Middle frontal gyrus (tissue), 1 donor: ENCODE measurements at regions not wholly inside any gene's neighbourhood (a gene's known extent, or its start where the extent isn't known, plus 50 kb on each side); places are given as distances from the start of the nearest gene placed in this dataset.
"Not testable (repeated sequence)": the region's sequence is repeated elsewhere in the genome, so short reads cannot be mapped to it uniquely, and the experiment has no call there.

Experiments used
- DNase-seq: peaks from one replicate; pipeline ENCODE4 v3.0.0-alpha.2; 2015; ENCODE audit warnings: low spot score; ENCODE audit errors: extremely low spot score

- DNase-seq: no peak
Measured at GRCh38 chr2:217597145-217597544, 405.6 kb downstream of the TNS1 start.

DNA sequence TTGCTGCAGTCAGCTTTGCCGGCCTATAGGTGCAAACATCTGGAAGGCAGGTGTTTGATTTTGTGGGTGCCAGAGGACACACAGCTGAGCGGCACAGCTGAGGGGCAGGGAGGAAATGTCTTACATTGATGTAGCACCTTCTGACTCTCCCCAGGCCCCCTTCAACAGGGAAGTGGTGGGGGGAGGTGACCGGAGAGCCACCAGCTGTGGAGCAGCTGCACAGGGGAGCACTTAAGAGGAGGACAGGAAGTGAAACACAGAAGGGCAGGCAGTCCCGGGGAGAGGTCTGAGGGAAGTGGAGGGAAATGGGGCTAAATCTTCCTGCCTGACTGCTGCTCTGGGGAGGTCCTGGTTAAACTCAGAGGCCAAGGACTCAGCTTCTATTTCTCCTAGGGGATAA is 409.1 kb downstream of the TNS1 start:
- no peak for DNase-seq

DNA sequence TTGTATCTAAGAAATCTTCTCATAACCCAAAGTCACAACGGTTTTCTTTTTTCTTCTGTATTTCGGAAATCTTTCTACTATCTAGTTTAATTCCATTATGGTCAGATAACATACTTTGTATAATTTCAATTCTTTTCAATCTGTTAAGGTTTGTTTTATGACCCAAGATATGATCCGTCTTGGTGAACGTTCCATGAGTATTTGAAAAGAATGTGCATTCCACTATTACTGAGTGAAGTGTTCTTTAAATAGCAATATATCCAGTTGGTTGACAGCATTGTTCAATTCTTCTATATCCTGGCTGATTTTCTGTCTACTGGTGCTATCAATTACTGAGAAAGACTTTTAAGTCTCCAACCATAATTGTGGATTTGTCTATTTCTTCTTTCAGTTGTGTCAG is 414.5 kb downstream of the TNS1 start:
- no peak for DNase-seq

GRCh38 chr2:217585362-217585761 is 417.4 kb downstream of the TNS1 start:
- DNase-seq: no peak

DNA sequence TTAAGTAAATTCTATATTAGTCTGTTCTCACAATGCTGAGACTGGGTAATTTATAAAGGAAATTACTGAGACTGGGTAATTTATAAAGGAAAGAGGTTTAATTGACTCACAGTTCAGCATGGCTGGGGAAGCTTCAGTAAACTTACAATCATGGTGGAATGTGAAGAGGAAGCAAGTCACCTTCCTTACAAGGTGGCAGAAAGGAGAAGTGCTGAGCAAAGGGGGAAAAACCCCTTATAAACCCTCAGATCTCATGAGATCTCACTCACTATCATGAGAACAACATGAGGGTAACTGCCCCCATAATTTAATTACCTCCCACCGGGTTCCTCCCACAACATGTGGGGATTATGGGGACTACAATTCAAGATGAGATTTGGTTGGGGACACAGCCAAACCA is 422.4 kb downstream of the TNS1 start:
- DNase-seq: not testable (repeated sequence)

DNA sequence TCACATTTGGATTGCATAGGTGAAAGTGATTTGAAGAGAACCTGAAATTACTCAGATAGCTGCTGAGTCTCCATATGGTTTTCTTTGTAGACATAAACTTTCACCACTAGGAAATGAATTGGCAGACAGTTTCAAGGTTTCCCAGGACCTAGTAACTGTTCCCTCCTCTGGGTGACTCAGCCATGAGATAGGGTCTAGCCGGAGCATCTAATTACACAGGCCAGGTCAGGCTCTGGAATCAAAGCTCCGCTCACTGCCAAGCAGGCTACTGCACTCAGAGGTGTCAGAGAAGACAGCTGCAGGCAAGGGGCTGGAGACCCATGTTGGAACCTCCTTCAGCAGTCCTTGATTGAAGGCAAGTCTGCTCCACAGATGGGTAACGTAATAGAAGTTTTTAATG is 429.2 kb downstream of the TNS1 start:
- no peak for DNase-seq

- DNase-seq: no peak
Measured at GRCh38 chr2:217570394-217570793, 432.4 kb downstream of the TNS1 start.

GRCh38 chr2:217568289-217568971 is 434.4 kb downstream of the TNS1 start:
- DNase-seq: no peak

GRCh38 chr2:217563565-217563964 is 439.2 kb downstream of the TNS1 start:
- no peak for DNase-seq

DNA sequence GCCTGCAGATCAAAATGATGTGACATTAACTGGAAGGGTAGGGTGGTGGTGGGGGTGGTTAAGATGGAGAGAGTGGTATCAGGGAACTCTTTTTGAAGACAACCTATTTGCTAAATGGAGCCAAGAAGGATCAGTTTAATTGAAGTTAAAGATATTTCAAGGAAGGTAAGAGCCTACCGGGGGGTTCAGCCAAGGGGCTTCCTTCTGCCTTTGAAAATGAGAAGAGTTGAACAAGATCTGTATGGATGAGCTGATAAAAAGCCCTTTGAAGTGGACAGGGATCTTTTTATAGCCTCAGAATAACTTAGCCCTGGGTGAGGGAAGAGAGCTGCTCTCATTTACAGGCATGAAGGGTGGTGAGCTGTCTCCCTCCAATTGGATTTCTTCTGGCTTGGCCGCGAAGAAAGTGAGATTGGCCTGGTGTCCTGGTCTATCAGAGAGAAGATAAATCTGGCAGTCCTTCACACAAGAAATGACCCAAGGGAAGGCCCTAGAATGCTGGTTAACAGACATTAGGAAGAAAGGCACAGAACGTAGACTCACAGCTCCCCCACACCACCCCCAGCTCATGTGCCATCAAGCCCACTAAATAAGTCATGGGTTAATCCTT is 439.8 kb downstream of the TNS1 start:
- DNase-seq: no peak

- no peak for DNase-seq
Measured at GRCh38 chr2:217559084-217559483, 443.7 kb downstream of the TNS1 start.

- no peak for DNase-seq
Measured at GRCh38 chr2:217555081-217555876, 447.5 kb downstream of the TNS1 start.

DNA sequence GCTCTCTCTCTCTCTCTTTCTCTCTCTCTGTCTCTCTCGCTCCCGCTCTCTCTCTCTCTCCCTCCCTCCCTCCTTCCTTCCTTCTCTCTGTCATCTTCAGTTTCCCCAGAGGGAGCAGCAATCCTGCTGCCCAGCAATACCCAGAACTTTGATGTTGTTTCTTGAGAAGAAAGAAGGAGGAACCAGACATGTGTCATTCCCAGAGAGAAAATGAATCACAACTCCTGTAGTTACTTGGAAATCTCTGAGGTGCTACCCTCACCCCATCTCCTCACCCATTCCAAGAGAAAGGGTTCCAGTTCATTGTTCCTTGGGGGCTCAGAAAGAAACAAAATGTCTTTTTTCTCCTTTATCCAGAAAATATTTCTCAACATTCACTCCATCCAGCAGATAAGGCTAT is 449.1 kb downstream of the TNS1 start:
- DNase-seq: no peak

- DNase-seq: no peak
Measured at GRCh38 chr2:217553202-217553601, 449.6 kb downstream of the TNS1 start.

GRCh38 chr2:217552081-217552480 is 450.7 kb downstream of the TNS1 start:
- no peak for DNase-seq

GRCh38 chr2:217551252-217551899 is 451.4 kb downstream of the TNS1 start:
- no peak for DNase-seq

DNA sequence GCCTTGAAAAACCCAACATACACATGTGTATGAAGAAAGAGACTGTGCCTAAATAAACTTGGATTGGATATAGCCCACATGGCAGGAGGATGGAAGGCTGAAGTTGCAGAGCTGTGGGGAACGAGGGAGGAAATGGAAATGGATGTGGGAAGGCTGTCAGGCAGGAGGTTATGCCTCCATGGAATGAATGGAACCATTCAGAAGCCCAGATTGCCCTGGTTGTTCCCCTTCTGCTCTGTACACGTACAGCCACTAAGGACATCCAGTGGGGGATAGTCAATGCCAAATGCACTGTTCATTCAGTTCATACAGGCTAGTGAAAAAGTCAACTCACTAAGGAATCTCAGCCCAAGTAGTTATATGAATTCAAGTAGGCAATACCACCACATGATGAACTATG is 463.7 kb downstream of the TNS1 start:
- DNase-seq: no peak

DNA sequence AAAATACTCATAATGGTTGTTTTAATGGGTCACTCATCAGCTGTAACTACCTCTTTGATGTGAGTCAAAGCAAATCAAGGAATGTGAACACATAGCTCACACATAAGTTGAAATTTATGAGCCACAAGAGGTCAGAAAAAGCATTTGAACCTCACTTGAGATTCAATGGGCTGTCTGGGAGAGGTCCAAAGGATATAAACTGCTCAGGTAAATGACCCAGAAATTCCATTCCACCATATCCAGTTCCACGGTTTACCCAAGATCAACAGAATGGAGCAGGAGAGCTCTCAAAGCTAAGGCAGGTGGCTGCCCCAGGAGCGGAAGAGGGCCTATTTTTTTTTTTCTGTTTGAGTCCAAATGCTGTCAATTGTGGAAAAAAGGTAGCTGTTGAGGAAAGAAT is 464.1 kb downstream of the TNS1 start:
- DNase-seq: no peak

- no peak for DNase-seq
Measured at GRCh38 chr2:217535957-217536708, 466.7 kb downstream of the TNS1 start.

GRCh38 chr2:217530392-217531090 is 472.3 kb downstream of the TNS1 start:
- DNase-seq: no peak

- DNase-seq: no peak
Measured at GRCh38 chr2:217529271-217529670, 473.5 kb downstream of the TNS1 start.
